GM21529 (cell line): ENCODE measurements at regions not wholly inside any gene's neighbourhood (a gene's known extent, or its start where the extent isn't known, plus 50 kb on each side); places are given as distances from the start of the nearest gene placed in this dataset.

Source experiments
- ATAC-seq: cut with Tn5 transposase; IDR thresholded peaks from one replicate; pipeline ENCODE4 v1.9.1; 2021; ENCODE audit not compliant: unreplicated experiment

DNA sequence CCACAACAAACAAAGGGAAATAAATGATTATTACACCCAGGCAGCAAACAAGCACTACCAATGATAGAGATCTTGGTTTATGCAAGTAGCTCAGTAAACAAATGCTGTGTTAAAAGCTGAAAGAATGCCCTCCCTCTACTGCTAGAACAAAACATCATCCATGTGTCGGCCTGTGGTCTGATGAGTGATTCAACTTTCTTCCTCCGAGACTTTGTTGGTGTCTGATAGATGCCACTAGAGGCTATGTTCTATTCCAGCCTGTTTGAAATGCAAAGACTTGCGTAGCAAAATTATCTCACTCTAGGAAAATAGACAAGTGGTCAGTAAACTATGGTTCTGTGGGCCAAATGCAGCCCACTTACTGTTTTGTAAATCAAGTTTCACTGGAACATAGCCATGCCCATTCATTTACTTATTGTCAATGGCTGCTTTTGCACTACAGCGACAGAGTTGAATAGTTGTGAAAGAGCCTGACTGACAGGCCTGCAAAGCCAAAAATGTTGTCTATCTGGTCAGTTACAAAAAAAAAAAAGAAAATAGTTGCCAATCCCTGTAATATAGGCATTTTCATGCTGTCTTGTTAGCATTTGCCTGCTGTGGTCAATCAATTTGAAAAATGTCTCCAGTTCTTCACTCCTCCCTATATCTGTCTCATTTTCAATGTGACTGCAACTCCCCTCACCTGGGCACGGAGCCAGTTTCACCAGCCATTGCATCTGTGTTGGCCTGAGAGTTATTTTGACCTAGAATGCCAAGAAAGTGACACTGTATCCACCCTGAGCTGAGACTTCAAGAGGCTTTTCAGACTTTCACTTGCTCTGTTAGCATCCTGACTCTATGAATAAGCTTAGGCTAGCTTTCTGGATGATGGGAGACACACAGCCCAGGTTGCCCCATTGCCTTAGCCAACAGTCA lies 544.6 kb upstream of the BTBD3 start:
- no peak for ATAC-seq

DNA sequence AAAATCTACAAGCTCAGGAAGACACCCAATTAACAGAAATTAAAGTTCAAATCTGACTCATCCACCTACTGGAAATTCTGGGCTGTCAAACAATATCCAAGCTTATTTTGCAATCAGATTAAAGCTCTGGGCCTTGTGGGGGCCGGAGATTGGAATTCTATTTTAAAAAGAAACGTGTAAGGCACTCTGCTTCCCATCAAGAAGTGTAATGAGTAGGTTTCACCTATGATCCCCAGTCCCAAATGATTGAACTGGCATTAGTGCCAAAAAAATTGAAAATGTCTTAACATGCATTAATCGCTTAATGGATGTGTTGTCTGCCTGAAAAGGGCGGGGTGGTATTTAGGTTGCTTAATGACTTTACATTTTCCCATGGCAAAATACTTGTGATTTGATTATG lies 542.4 kb upstream of the BTBD3 start:
- no peak for ATAC-seq

DNA sequence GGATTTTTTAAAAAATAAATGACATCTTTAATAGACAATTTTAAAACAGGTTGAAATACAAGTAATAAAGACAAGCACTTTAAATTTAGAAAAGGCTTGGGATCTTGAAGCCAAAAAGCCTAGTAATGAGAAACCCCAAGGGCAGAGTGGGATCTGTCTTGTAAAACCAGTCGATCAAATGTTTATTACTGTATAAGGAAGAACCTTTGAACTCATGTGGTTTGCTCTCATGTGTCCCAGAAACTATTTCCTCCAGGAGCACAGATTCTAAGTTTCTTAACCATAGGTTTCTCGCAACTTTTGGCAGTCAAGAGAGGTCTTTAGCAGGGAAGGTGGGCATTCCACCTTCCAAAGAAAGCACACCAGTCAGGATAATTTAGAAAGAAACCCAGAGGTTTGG lies 541.7 kb upstream of the BTBD3 start:
- ATAC-seq, result no peak

DNA sequence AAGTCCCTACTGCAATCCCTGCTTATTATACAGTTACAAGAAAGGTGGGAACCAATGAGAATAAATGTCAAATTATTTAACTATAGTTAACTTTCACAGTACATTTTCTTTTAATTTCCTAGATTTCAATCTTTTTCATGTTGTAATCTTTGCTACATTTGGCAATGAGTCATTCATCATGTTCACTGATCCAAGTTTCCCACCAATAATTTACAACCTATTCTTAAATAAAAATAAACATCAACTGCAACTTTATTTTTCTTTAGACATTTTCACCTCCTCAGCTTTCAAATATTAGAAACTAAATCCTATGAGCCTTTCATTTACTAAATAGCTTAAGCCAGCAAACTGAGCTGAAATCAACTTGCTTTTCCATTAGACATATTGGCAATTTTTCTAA lies 541.3 kb upstream of the BTBD3 start:
- no peak for ATAC-seq

DNA sequence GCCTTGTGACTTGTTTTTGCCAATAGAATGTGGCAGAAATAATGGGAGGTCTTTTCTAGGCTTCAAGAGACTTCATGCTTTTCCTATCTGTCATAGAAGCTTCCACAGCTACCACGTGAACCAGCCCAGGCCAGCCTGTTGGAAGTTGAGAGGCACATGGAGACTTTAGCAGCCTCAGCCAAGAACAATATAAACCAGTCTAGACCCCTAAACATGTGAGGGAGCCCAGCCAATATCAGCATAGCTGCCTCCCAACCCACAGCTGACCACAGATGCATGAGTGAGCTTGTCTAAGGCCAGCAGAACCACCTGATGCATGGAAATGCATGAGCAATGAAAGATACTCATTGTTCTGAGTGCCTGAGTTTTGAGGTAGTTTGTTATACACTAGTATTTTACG lies 540.7 kb upstream of the BTBD3 start:
- ATAC-seq, result no peak

DNA sequence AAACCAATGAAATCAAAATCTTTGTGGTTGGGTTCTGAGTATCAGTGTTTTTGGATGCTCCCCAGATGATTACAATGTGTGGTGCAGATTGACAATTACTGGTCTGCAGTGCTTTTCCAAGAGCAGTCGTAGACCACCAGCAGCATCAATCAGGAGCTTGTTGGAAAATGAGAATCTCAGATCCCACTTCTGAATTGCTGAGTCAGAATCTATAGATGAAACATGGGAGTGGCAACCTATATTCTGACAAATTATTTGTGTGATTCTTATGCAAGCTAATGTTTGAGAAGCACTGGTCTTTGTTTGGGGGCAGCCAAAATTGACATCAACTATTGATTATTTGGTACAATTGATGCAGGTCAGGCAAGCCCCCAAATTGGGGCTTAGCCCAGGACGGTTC lies 539.9 kb upstream of the BTBD3 start:
- ATAC-seq, result no peak

DNA sequence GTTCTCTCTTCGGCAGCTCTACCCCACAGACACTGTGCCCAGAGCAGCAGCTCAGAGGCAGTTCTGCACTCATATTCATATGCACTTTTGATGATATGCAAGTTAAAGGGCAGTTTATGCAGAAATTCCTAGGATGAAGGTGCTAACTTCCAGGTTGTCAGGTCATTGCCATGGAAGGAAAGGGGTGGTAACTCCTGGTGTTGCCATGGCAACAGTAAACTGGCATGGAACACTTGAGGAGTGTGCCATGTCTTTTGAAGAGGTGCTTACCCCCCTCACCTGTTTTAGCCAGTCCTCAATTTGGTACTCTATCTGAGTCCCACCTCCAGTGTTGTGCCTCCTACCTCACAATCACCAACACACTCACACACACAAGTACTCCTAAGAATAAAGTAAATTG lies 539.4 kb upstream of the BTBD3 start:
- ATAC-seq, result no peak

DNA sequence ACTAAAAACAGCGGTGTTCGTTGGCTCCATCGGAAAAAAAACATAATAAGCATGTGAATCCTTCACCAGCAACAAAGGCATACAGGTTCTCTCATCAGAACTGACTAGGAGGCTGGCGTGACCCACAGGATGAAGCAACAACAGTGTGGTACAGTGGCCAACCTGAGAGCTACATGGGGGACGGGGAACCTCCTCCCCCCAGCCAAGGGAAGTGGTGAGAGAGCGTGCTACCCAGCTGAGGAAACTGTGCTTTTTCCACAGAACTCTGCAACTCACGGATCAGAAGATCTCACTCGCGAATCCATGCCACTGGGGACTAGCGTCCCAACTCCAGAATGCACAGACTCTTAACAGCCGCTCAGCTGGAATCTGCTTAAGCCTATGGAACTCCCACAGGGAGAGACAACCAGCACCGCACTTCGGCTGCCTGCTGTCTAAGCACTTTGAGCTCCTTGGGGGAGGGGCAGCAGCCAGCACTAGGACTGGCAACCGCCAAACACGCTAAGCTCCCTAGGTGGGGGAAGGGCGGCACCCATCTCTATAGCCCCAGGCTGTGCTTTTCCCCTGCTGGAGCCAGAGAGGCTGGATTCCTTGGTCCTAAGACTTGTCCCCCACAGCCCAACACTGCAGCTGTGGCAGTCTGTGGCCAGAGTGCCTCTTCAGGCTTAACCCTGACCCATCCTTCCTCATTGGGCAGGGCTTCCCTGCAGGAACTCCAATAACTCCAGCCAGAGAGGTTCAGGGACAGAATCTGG lies 538.3 kb upstream of the BTBD3 start:
- no peak for ATAC-seq

DNA sequence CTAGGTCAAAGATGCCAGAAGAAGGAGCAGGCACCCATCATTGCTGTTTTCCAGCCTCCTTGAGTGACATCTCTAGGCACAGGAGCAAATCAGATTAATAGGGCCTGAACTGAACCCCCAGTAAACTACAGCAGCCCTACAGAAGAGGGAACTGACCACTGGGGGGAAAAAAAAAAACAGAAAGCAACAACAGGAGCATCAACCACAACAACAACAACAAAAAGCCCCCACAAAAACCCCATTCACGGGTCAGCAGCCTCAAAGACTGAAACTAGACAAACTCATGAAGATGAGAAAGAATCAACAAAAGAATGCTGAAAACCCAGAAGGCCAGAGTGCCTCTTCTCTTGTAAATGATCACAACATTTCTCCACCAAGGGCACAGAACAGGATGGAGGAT lies 537.4 kb upstream of the BTBD3 start:
- ATAC-seq, result no peak

DNA sequence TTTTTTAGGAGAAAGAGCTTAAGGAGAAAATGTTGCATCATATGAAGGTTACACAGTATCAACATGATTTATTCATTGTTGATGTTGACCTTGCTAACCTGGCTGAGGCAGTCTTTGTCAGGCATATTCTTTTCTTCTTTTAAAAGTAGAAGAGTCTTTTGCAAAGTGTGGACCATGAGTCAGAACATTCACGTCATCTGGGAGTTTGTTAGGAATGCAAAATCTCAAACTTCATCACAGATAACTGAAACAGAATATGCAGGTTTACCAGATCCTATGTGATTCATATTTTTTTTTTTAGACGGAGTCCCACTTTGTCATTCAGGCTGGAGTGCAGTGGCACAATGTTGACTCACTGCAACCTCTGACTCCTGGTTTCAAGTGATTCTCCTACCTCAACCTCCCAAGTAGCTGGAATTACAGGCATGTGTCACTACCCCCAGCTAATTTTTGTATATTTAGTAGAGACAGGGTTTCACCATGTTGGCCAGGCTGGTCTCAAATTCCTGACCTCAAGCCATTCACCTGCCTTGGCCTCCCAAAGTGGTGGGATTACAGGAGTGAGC lies 530.4 kb upstream of the BTBD3 start:
- no peak for ATAC-seq

DNA sequence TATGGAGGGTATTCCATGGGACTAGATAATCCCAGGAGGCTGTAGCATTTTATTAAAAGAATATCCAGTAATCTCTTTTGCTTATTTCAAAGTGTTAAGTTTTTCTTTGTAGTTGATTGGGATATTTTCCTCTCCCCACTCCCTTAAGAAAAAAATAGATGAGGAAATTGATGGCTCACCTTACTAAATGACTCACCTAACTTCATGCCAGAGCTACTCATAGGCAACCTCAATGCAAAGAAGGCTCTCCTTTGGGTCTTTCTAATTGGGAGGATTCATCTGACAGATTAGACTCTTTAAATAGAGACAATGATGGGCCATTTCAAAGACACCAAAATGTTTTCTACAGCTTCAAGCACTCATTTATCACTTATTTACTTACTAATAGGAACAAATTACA lies 528.5 kb upstream of the BTBD3 start:
- no peak for ATAC-seq

DNA sequence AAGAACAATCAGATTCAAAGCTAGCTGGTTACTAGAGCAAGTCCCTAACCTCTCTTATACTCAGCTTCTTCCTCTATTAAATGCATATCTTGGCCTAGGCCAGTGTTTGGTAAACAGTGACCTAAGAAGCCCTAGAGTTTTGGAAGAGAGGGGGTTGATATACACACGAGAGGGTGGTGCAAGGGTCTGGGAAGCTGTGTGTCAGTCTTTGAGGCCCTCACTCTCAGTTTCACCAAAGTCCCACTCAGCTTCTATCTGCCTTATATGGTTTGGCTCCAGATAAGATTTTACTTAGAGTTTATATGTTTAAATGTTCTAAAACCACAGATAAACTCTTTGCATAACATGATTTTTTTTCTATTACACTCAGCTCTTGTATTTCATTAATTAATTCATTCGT lies 526.1 kb upstream of the BTBD3 start:
- ATAC-seq, result no peak

DNA sequence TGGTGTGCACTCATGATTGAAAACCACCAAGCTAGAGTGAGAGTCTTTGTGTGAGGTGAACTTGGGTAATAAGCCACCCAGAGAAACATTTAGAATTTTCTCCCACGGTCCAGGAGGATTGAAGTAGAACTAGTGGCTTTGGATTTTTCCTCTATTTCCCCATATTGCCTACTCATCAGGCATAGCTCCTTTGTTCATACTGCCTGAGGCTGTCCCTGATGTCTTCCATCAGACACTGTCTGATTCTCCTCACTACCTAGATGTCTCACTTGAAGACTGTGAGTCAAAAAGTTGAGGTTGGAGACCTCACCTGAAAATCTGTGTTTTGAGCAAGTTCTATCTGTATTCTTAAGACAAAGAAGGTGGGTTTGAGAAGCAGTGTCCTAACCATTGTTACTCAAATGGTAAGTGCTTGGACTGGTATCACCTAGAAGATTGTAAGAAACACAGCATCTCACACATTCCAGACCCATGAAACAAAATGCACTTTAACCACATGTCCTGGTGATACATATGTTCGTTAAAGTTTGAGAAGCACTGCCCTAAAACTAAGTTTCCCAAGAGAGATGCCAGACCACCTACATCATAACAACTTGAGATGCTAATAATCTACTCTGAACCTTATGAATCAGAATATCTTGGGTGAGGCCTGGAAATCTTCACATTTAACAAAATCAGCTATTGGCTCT lies 523.4 kb upstream of the BTBD3 start:
- ATAC-seq, result no peak

DNA sequence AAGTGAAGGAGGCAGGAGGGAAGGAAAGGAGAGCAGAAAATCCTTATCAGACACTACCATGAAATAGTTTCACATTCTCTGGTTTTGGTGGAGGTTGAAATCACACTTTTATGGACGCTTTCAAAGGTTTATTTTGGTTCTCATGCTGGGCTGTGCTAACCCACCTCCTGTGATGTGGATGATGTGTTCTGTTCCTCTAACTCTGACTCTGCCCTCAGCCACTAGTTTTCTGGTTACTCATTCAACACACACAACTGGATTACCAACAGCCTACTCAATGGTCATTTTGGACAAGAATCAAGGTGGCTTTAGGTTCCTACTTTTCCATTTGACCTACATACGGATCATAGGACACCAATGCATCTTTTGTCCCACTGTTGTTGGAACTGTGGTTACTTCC lies 522.1 kb upstream of the BTBD3 start:
- ATAC-seq, result no peak

DNA sequence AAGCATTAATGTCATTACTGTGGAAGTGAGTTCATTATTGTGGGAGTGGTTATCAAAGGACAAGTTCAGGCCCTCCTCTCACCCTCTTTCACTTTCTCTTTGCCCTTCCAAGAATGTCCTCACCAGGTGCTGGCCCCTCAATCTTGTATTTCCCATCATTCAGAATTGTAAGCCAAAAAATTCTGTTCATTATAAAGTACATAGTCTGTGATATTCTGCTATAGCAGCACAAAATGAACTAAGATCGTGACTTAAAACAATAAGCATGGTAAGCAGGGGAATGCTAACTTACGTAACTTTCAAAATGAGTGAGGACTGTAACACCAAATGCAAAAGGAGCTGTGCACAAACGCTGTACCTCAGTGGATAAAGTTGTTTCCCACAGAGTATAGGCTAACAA lies 515.7 kb upstream of the BTBD3 start:
- ATAC-seq, result no peak

DNA sequence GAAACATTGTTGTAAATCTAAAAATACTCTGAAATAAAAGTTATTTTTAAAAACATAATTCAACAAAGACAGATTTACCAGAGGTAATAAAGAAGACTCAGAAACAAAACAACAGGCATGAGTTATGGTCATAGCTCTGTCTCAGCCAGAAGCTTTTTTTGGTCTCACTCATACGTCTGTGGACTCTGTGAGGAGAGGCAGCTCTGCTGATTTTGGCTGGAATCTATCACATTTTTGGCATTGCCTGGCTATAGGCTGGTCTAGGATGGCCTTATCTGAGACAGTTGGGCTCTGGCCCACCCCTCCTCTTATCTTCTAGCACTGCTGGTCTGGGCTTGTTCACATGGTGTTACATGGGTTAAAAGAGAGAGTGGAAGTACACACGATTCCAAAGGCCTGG lies 514.0 kb upstream of the BTBD3 start:
- ATAC-seq, result no peak

DNA sequence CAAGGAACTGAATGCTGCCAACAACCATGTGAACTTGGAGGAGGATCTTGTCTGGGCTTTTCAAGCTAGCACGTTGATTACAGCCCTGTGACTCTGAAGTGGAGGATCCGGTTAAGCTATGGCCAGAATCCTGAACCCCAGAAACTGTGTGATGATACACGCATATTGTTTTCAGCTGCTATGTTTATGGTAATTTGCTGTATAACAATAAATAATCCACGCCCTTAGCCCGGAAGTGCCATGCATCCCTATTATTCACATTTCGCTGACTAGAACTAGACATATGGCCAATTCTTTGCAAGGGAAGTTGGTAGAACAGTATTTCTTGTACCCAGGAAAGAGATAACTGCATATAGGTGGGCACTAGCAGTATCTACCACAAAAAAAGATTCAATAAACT lies 510.8 kb upstream of the BTBD3 start:
- ATAC-seq, result no peak

DNA sequence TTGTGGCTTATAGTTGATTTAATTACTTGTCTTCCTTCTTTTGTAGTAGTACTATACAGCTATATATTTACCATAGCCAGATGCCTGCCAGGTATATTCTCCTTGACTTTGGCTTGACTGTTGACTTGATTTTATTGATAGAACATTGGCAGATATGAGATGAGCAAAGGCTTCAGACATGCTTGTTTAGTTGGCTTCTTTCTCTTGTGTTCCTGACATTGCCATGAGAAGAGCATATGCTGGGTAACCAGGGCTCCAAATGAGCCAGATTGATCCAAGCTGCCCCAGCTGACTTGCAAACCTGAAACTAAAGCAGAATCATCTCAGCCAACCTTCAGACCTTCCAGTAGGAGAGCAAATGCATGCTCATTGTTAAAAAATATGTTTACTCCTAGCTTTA lies 508.1 kb upstream of the BTBD3 start:
- ATAC-seq, result no peak

DNA sequence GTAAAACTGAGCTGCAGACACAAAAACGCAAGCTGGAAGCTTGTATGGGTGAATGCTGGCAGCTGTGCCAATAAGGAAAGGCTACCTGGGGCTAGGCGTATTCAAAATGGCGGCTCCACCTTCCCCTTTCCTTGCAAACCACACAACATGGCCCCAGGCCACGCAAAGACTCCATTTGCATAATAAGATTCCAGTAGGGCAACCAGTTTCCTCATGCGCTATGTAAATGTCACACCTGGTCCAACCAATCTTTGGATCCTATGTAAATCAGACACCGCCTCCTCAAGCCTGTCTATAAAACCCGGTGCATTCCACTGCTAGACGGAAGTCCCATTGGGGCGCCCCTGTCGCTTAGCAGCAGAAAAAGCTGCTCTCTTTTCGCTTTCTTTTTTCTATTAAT lies 505.9 kb upstream of the BTBD3 start:
- no peak for ATAC-seq

DNA sequence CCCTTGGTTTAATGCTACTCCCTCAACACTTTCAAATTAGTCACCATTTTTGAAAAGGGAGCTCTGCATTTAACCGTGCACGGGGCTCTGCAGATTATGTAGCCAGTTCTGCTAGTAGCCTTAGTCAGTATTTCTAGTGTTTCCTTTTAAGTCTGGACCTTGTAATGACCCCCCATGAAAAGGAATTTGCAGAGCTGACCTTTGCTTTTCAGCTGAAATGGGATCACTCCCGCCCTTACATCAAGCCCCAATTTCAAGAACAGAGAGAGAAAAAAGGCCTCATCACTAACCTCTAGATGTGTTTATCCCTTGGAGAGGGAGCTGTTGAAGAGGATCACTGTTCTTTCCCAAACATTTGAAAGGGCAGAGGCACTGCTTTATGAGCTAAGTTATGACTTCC lies 490.7 kb upstream of the BTBD3 start:
- no peak for ATAC-seq

DNA sequence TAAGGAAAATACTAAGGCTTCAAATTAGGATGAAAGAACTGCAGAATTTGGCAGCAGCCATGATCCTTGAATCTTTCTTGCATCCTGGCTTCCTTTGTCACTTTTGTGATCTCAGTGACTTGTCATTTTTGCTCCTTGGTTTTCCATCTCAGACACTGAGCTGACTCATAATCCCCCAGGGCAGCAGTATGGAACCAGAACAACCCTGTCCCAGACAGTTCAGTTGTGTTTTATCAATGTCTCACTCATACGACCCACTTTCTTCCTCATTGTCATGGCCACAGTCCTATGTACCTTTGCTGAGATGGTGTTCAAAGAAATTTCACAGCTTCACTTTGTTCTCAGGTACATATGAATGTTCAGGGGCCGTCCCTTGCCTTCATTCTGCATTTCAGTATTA lies 488.5 kb upstream of the BTBD3 start:
- ATAC-seq, result no peak
